Limb (tissue), 2 donors: ENCODE measurements at regions not wholly inside any gene's neighbourhood (a gene's known extent, or its start where the extent isn't known, plus 50 kb on each side); places are given as distances from the start of the nearest gene placed in this dataset.

Experiments
- DNase-seq, 2 donors: peaks; one replicate each; pipeline ENCODE4 v3.0.0-alpha.2; 2016; ENCODE audit errors: extremely low spot score in 2 of 2

- peak; percentile 42 to 53 for DNase-seq
Observed at GRCh38 chr10:4663162-4663992, 162.6 kb upstream of the AKR1E2 start.

- no peak for DNase-seq
Observed at GRCh38 chr10:4662576-4663161, 163.3 kb upstream of the AKR1E2 start.

GRCh38 chr10:4661511-4662255 is 164.3 kb upstream of the AKR1E2 start:
- no peak for DNase-seq

GRCh38 chr10:4658777-4659176 is 167.2 kb upstream of the AKR1E2 start:
- DNase-seq, result no peak

GRCh38 chr10:4656576-4657194 is 169.3 kb upstream of the AKR1E2 start:
- DNase-seq, result peak; percentile 68 to 70

GRCh38 chr10:4655879-4656278 is 170.1 kb upstream of the AKR1E2 start:
- DNase-seq, result no peak

GRCh38 chr10:4655406-4655805 is 170.6 kb upstream of the AKR1E2 start:
- no peak for DNase-seq

- no peak for DNase-seq
Observed at GRCh38 chr10:4654496-4654895, 171.5 kb upstream of the AKR1E2 start.

- DNase-seq, result no peak
Observed at GRCh38 chr10:4653160-4653559, 172.8 kb upstream of the AKR1E2 start.

GRCh38 chr10:4652111-4653010 is 173.6 kb upstream of the AKR1E2 start:
- DNase-seq, result no peak

GRCh38 chr10:4651404-4652037 is 174.5 kb upstream of the AKR1E2 start:
- DNase-seq, result no peak

GRCh38 chr10:4650582-4650981 is 175.4 kb upstream of the AKR1E2 start:
- no peak for DNase-seq

GRCh38 chr10:4649886-4650508 is 176.0 kb upstream of the AKR1E2 start:
- no peak for DNase-seq

- no peak for DNase-seq
Observed at GRCh38 chr10:4649471-4649870, 176.5 kb upstream of the AKR1E2 start.

- DNase-seq, result no peak
Observed at GRCh38 chr10:4648999-4649398, 177.0 kb upstream of the AKR1E2 start.

- no peak for DNase-seq
Observed at GRCh38 chr10:4647109-4647785, 178.8 kb upstream of the AKR1E2 start.

GRCh38 chr10:4646547-4646946 is 179.5 kb upstream of the AKR1E2 start:
- DNase-seq, result no peak

GRCh38 chr10:4645836-4646235 is 180.2 kb upstream of the AKR1E2 start:
- DNase-seq, result no peak

- no peak for DNase-seq
Observed at GRCh38 chr10:4643471-4643870, 182.5 kb upstream of the AKR1E2 start.
